GM12892 (cell line): ENCODE measurements at regions not wholly inside any gene's neighbourhood (a gene's known extent, or its start where the extent isn't known, plus 50 kb on each side); places are given as distances from the start of the nearest gene placed in this dataset.
"Not testable (repeated sequence)": the region's sequence is repeated elsewhere in the genome, so short reads cannot be mapped to it uniquely, and the experiment has no call there.

Experiments used
- POLR2A ChIP-seq: IDR thresholded peaks from 2 replicates; pipeline ENCODE4 v1.6.1; 2011; ENCODE audit warnings: low read depth, low read length, control low read depth
- POLR2AphosphoS5 ChIP-seq: IDR thresholded peaks from 2 replicates; pipeline ENCODE4 v1.6.1; 2011; ENCODE audit warnings: low read depth, low read length, control low read depth

DNA sequence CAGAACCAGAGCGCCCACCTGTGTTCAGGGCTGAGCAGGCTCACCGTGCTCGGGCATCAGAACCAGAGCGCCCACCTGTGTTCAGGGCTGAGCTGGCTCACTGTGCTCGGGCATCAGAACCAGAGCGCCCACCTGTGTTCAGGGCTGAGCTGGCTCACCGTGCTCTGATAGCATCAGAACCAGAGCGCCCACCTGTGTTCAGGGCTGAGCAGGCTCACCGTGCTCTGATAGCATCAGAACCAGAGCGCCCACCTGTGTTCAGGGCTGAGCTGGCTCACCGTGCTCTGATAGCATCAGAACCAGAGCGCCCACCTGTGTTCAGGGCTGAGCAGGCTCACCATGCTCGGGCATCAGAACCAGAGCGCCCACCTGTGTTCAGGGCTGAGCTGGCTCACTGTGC is 525.2 kb upstream of the B3GAT1 start:
- not testable (repeated sequence) for TF ChIP-seq POLR2AphosphoS5, POLR2A
